ENCODE measurements at regions not wholly inside any gene's neighbourhood (a gene's known extent, or its start where the extent isn't known, plus 50 kb on each side); places are given as distances from the start of the nearest gene placed in this dataset.

DNA sequence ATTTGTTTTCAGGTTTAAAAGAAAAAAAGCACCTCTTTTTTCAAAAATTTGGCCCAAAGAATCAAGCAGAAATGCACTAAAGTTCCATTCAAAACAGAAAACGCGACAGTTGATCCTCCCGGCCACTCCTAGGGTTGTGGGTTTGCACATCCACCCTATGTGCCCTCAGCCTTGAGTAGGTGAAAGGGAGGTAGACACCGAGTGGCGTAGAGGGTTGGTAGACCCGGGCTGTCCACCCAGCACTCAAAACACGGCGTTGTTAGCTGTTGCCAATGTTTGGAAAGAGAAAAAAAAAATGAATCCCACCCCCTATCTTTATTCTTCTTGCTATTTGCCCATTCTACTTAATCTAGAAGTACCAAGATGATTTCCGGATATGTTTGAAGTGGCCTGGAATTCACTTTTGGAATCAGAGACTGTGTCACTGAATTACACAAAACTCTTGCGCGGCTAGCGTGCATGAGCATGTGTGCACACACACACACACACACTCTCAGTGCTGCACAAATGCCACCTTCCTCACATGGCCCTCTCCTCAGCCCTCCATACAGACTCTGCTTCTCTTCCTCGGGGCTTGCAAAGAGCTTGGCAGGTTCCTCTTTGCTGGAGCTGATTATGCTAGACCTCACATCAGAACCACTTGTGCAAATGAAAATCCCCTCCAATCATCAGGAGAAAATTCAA lies 110.2 kb upstream of the HAND1 start:
- TF ChIP-seq, protein P1, sequence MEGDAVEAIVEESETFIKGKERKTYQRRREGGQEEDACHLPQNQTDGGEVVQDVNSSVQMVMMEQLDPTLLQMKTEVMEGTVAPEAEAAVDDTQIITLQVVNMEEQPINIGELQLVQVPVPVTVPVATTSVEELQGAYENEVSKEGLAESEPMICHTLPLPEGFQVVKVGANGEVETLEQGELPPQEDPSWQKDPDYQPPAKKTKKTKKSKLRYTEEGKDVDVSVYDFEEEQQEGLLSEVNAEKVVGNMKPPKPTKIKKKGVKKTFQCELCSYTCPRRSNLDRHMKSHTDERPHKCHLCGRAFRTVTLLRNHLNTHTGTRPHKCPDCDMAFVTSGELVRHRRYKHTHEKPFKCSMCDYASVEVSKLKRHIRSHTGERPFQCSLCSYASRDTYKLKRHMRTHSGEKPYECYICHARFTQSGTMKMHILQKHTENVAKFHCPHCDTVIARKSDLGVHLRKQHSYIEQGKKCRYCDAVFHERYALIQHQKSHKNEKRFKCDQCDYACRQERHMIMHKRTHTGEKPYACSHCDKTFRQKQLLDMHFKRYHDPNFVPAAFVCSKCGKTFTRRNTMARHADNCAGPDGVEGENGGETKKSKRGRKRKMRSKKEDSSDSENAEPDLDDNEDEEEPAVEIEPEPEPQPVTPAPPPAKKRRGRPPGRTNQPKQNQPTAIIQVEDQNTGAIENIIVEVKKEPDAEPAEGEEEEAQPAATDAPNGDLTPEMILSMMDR (IDR thresholded peaks at IDR 0.05; ENCODE audit: insufficient read depth, low read depth, low read length), result no peak
- no peak for TF ChIP-seq EZH2 (IDR thresholded peaks at IDR 0.05; ENCODE audit: insufficient read depth, low read length)
